ENCODE measurements at regions not wholly inside any gene's neighbourhood (a gene's known extent, or its start where the extent isn't known, plus 50 kb on each side); places are given as distances from the start of the nearest gene placed in this dataset.

- TF ChIP-seq CTCF (conservative IDR thresholded peaks at IDR 0.05; ENCODE audit: control insufficient read depth, insufficient read depth, low read depth, low read length), result no peak
- no peak overlapping the region for H3K4me3 ChIP-seq (ENCODE audit: control insufficient read depth, low read depth, low read length)
- DNase-seq (ENCODE audit: low read depth), result no peak
Observed at GRCh38 chr9:14535161-14535955, 157.9 kb downstream of the ZDHHC21 start.

GRCh38 chr9:14533867-14534640 is 159.2 kb downstream of the ZDHHC21 start:
- DNase-seq (ENCODE audit: low read depth), result no peak
- no peak for TF ChIP-seq CTCF (conservative IDR thresholded peaks at IDR 0.05; ENCODE audit: control insufficient read depth, insufficient read depth, low read depth, low read length)
- no peak overlapping the region for H3K4me3 ChIP-seq (ENCODE audit: control insufficient read depth, low read depth, low read length)

GRCh38 chr9:14532456-14533115 is 160.6 kb downstream of the ZDHHC21 start:
- DNase-seq (ENCODE audit: low read depth), result peak; percentile 5
- H3K4me3 ChIP-seq (ENCODE audit: control insufficient read depth, low read depth, low read length), result no peak overlapping the region
- no peak for TF ChIP-seq CTCF (conservative IDR thresholded peaks at IDR 0.05; ENCODE audit: control insufficient read depth, insufficient read depth, low read depth, low read length)

- no peak for TF ChIP-seq CTCF (conservative IDR thresholded peaks at IDR 0.05; ENCODE audit: control insufficient read depth, insufficient read depth, low read depth, low read length)
- H3K4me3 ChIP-seq (ENCODE audit: control insufficient read depth, low read depth, low read length), result no peak overlapping the region
- no peak for DNase-seq (ENCODE audit: low read depth)
Observed at GRCh38 chr9:14531341-14532269, 161.6 kb downstream of the ZDHHC21 start.

- no peak for TF ChIP-seq CTCF (conservative IDR thresholded peaks at IDR 0.05; ENCODE audit: control insufficient read depth, insufficient read depth, low read depth, low read length)
- H3K4me3 ChIP-seq (ENCODE audit: control insufficient read depth, low read depth, low read length), result no peak overlapping the region
Observed at GRCh38 chr9:14530841-14531240, 162.4 kb downstream of the ZDHHC21 start.

DNA sequence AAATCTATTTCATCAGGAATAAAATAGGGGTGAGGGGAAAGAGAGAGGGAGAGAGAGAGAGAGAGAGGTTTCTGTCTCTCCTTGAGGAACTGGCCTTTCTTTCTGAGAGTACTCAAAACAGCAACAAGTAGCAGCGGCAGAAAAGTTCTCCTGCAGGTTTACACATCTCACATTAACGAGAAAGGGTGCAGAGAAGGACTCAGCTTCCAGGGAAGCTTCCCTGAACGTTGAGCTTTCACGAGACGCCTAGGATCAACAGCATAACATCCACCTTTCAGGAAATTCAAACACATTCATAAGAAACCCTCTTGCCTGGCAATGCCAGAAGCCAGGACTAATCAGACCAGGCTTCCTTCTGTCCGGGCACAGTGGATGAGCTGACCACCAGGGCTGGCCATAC is 162.9 kb downstream of the ZDHHC21 start:
- TF ChIP-seq CTCF (conservative IDR thresholded peaks at IDR 0.05; ENCODE audit: control insufficient read depth, insufficient read depth, low read depth, low read length), result no peak
- H3K4me3 ChIP-seq (ENCODE audit: control insufficient read depth, low read depth, low read length), result no peak overlapping the region
- no peak for DNase-seq (ENCODE audit: low read depth)

More at GRCh38 chr9:14530841-14531240, 162.4 kb downstream of the ZDHHC21 start:
- DNase-seq (ENCODE audit: low read depth), result no peak
